HG03097 (cell line): ENCODE measurements at regions not wholly inside any gene's neighbourhood (a gene's known extent, or its start where the extent isn't known, plus 50 kb on each side); places are given as distances from the start of the nearest gene placed in this dataset.

Experiments
- ATAC-seq: cut with Tn5 transposase; IDR thresholded peaks from one replicate; pipeline ENCODE4 v1.9.1; 2021; ENCODE audit not compliant: unreplicated experiment, low FRiP score

DNA sequence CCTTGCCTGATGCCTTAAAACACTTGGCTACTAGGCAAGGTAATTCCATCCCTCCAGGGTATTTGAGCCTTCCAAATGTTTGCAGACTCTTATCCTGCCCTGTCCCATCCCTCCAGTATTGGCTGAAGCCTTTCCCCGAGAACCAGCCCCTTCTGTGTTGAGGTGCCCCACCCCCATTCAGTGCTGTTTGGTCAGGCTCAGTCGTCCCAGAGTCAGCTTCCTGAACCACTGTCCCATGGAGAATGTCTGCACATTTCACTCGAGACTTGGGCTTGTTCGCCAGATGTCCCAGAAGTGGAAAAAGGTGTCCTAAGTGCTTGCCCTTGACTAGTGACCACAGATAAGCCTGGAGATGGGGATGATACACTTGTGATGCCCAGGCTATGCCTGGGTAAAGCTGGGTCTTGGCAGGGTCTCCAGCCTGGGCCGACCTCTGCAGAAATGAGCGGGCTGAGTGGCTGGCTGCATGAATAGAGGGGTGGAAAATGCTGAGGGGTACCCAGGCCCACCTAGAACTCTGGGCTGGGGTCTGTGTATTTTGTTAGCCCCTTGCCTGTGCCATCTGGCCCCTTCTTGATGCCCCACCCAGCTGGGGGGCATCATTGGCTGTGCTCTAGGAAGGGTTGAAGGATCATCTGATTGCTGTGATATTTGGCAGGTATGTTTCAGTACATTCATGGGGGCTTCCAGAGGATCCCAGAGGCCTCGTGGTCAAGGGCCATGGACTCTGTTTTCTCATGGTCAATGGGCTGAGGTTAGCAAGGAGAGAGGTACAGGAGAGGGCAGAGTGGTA, 178.4 kb downstream of the MACROH2A1 start:
- no peak for ATAC-seq

DNA sequence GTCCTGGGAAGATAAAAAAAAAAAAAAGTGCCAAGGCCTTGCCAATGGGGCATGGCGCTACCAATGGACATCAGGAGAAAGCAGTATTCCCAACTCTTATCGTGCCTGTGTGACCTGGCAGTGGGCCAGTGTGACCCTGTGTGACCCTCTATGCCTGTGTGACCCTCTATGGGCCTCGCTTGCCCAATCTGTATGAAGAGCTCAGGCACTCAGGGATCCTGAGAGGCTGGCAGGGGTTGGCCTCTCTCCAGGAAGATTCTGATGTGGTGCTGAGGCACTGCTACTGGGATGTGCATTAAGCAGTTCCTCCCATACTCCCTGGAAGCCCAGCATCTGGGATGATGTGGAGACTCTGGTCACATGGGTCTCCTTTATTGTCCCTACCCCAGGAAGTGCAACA, 179.2 kb downstream of the MACROH2A1 start:
- ATAC-seq, result no peak

DNA sequence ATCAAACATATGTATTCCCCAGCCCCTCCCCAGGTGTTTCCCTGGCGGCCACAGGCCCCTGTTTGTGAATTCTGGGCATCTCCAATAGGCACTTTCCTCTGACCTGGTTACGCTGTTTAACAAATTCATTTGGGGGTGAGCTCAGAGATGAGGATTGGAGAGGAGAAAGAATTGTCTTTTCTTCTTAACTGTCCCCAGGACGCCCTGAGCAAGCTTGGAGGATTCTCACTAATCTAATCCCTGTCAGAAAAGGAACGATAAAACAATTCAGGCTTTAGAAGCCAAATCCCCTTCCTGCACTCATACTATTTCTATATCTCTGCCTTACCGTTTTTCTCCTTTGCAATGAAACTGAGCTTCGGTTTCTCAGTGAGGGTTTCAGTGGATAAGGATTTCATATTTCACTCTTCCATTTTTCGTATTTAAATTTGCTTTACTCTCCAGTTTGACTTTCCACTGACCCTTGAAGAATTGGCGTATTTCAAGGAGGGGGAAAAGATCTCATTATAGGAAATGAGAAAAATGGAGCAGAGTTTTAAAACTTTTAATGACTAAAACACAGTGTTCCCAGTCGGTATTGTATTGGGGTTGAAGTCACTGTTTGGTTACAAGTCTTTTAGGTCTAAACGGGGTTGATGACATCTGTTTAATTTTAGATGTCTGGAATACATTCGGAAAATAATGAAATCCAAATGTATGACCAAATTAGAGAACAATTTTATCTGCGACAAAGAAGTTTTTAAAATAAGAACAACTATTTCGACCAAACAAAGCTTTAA, 180.1 kb downstream of the MACROH2A1 start:
- no peak for ATAC-seq

DNA sequence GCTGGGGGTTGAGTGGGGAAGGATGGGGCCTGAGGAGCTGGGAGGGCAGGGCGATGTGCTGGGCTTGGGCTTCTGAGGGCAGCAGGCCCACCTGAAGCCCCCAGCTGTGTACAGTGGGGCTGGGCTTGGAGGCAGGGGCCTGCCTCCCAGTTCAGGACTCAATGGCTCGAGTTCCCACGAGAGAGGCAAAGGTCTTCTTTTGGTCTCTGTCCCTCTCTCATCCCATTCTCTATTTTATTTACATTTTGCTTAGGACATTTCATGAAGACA, 180.6 kb downstream of the MACROH2A1 start:
- no peak for ATAC-seq

DNA sequence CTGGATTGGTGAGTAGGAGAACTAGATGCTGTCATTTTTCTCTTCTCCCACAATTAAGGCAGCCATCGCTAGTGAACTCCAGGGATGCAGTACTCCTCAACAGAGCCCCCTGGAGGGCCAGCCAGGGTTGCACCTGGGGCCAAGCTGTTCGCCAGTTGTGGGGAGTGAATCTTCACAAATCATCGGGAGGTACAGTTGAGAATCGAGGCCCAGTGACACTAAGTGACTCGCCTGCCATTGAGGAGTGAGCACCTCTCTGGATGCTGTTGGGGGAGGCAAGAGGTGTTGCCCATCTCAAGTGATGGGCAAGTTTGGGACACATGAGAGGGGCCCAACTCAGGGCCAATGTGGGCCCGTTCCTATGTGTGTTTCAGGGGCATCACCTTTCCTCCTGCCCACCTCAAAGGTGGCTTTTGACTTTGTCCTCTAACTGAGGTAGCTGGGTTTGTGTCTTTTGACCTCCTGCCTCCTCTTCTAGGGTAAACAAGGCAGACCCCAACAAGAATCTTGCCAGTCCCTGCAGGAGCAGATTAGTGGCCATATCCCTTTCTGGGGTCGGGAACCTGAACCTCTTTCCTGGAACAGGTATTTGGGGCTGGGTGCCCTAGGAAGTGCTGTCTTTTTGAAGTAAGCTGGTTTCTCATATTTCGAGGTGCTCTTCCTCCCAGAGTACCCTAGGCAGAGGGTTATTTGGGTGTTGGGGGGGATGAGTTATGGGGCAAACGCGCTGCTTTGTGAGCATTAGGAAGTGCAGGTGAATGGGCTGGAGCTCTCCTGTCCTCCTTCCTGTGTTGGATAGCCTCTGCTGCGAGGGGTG, 181.2 kb downstream of the MACROH2A1 start:
- no peak for ATAC-seq

DNA sequence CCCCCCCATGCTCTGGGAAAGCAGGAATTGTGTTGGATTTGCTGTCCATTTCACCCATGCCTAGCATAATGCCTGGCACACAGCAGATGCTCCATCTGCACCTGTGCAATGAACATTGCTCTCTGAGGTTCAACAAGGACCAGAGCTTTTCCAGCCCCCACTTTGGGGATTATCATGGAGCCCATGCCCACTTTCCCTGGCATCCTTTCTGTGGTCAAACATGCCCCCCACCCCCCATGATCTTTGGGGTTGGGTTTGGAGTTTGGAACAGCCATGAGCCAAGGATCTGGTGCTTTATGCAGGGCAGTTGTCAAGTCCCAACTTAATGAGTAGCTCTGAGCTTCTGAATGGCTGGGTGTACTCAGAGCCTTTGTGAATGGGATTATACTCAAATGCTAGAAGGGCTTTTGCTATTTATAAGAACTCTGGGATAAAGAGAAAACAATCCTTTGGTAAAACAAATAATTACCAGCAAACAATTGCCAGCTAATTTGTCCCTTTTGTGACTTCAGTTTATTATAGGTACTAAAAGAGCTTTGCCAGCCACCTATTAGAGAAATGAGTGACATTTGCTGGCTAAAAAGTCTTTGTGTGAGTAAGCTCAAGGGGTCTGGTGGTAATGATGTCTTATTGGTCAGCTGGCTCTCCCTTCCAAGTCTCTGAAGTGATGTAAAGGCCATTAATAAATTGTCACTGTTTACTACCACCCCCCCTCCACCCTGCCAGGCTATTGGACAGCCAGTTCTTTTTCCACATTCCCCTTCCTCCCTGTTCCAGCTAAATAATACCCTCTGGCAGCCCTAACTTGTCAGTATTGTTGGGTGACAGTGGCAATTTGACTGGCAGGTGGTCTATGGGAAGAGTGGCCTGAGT, 182.3 kb downstream of the MACROH2A1 start:
- no peak for ATAC-seq

DNA sequence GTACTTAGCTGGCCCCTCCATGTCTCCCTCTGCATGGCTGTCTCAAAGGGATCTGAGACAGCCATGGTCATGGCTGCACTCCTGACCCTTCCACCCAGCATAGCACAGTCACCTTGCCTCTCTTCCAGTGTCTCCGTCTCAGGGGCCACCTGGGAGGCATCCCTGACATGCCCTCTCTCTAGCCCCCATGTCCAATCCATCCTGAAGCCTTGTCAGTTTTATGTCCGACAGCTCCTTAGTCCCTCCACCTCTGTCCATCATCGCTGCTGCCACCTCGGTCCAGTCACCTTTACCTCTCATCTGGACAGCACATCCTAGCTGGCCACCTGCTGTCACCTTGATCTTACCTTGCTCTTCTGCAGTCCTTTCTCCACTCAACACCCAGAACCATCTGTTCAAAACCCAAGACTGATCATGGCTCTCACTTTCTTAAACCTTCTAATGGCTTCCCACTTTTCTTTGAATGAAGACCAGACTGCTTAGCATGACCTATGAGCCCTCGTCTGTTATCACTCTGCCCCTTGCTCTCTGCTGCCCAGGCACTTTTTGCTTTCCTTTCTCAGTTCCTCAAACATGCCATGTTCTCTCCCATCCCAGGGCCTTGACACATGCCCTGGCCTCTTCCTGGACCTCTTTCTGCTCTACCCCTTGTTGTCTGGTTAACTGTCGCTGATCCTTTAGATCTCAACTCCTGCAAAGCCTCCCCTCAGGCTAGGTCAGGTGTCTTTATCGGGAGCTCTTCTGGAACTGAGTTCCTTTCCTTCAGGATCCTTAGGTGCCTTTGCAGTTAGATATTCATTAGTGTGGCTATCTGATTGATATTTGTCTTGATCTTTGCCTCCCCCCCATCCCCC, 181.8 kb upstream of the PITX1 start:
- ATAC-seq, result no peak

DNA sequence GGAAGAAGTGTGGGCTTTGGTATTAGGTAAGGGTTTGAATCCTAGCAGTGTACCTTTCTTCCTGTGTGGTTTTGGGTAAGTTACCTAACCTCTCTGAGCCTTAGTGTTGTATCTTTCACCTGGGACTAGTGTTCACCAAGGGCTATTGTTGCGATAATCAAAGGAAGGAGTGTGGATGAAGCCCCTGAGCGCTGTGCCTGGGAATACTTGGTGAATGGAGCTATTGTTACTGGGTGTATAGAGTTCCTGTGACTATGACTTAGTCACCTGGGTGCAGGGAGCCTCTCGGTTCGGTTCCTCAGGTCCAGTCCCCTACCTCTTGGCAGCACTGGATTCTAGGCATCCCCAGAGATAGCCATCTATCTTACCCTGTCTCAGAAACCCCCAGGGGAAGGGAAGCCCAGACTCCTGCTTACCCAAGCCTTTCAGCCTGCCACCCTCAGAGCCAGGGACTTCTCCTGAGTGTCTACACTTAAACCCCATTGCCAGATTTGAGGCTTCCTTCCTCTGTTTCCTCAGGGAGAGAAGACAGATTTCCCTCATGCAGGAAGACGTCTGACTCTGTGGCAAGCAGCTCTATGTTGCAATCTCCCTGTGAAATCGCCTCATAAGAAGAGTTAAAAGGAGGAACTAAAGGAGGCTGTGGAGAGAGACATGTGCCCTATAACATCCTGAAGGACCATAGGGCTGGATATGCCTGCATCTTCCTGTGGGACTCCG, 181.0 kb upstream of the PITX1 start:
- ATAC-seq, result no peak

DNA sequence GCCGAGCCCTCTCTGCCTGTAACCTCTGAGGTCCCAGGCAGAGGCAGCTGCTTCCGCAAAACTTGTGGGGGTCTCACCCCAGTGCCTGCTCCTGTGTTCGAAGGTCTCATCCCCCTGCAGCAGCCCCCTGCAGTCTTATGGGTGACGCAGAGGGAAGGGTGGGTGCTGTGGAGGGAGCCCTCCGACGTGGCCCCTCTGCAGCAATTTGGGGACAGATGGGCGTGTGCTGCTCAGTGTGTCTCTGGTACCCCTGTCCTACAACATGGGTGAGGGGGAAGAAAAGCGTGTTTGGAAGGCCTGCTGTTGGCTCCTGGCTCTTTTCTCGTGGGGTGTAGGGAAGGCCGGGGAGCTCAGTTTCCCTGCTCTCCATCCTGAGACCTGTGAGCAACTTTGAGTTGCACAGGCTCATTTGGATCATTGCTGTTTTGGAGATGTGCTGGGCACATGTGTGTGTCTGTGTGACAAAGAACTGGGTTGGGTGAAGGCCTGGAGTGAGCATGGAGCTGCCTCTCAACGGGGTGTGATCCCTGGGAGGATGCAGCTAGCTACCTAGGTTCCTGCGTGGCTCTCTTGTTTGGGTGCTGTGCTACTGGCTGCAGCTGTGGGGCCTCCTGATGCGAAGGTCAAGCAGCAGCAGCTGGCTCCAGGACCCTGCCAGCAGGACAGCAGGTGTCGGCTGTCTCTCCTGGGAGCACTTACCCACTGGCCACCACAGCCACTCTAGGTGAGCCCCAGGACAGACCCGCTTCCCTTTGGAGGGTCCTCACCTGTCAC, 179.6 kb upstream of the PITX1 start:
- no peak for ATAC-seq

DNA sequence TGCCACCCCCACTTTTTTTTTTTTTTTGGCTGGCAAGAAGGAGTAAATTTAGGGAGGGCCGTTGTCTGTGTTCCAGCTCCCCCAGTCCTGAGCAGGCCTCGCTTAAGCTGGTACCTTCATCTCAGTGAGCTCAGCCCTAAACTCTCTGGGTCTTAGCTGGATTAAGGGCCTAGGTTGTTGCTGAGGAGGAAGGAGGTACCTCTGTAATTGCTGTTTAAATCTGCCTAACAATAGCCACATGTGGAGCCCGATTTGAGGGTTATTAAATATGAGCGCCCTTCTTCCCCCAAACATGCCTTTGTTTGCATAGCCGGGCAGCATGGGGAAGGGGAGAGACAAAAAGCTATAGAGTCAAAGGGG, 179.0 kb upstream of the PITX1 start:
- no peak for ATAC-seq

DNA sequence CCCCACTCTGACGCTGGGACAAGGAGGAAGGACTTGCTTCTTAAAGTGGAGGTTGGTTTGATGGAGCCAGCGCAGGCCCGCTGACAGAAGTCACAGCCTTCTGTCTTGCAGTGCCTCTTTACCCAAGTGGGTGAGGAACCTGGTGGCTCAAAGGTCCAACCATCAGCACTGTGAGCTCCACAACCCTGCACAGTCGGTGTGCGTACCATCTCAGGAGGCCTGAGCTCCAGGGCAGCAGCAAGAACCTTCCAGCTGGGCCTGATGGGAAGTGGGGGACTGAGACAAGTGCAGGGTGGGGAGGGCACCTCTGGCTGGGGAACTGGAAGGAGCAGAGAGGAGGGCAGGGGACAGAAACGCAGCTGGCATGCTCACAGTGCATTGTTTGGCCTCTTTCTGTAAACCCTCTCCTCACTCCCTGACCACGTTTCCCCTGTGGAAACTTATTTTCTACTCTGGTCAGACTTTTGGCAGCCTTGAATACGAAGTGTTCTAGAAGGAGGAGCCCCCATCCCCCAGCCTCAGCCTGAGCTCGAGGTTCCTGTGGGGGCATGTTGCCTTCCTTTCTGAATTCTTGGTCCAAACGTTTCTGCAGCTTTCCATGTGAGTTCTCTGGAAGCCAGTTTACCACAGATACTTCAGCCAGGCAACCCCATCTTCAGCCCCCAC, 178.5 kb upstream of the PITX1 start:
- ATAC-seq, result no peak

DNA sequence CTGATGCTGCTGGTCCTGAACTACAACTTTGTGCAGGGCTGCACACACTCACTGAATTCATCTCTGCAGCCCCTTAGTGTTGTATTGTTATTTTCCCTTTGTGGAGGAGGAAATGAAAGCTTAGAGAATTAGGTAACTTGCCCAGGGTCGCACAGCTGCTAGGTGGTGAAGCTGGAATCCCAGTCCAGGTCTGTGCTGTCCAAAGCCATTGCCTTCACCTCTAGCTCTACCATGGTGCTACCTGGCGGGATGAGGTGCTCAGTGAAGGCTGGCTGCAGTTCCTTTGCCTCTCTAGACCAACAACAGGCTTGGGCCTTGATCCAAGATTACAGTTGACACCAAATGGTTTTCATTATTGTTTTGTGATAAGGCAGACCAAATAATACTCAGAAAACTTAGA, 177.8 kb upstream of the PITX1 start:
- no peak for ATAC-seq

DNA sequence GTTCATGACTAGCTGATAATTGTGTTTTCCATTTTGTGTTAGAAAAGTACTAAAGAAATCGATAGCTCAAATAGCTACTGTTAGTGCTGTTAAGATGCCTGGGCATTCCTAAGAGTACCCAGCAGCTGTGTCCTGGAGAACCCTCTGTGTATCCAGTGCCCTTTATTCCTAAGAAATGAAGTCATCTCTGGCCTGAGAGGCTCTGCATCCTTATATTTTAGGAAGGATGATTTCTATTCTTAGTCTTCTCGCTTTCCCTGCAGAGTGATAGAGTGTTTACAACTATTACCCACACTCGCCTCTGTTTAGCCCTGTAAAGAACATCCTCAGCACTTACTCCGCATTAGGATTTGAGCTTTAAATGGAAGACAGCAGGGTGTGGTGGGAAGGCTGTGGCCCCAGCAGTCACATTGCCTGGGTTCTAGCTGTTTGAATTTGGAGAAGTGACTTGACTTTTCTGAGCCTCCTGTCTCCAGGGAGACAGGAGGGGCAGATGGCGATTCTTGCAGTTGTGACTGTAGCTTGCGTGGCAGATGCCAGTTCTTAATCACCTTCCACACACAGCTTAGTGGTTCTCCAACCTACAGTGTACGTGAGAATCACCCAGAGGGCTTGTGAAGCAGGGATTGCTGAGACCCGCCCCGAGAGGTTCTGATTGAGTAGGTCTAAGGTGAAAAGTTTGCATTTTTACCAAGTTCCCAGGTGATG, 177.2 kb upstream of the PITX1 start:
- ATAC-seq, result no peak

DNA sequence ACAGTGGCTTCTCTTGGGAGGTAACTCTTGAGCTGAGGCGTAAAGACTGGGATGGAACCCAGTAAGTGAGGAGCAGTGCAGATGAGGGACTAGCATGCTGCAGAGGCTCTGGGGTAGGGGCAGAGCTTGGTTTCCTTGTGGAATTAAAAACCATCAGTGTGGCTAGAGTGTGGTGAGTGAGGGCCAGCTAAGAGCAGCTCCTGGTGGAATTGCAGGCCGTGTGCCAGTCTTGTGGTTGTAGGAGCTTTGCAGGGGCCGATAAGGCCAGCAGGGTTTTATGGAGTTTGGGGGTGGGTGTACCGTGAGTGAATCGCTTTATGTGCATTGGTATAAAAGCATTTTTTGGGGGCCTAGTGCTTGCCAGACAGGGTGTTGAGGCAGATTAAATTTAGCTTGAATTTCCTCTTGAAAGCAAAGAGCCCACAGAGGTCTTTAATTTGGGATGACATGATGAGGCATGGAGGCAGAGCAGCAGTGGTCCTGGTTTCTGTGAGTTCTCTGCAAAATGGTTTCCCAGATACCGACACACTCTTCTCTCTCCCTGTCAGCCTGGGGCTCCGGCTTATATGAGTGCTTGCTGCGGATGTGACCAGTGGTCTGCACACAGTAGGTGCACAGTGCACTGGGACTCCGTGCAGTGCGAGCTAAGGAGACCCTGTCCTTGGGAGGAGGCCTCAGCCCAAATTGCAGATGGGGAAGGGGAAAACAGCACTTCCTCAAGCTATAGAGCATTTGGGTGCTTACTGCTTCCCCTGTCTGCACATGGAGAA, 176.4 kb upstream of the PITX1 start:
- no peak for ATAC-seq

DNA sequence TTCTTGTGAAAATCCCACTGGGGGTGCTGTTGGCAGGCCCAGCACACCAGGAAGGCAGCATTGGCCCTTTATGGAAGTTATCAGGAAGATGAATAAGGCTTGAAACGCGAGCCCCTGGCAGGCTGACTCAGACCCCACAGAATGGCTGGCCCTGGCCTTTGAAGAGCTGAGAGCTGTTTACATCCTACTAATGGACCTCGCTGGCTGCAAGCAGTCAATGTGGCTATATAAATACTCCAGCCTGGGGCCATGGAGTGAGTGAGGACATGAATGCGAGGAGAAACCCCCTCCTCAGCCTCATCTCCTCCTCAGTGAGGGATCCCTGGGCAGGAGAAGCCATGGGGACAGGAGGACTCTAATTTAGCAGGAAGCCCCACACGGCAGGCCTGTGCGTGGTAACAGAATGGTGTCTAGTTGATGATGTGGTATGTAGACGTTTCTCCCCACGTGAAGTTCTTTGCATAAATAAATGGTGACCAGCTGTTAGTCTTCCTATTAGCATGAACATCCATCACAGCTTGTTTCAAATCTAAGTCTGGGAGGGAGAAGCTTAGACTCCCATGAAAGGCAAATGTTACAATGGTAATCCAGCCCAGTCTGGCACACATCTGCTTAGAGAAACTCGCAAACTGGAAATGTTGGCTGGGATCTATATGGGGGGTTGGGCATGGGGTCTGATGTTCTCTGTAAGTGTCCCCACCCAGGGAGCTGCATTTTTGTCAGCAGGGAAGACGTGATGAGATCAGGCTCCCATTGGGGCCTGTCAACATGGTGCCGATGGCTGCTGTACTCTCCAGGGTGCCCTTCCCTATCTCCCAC, 175.1 kb upstream of the PITX1 start:
- no peak for ATAC-seq

DNA sequence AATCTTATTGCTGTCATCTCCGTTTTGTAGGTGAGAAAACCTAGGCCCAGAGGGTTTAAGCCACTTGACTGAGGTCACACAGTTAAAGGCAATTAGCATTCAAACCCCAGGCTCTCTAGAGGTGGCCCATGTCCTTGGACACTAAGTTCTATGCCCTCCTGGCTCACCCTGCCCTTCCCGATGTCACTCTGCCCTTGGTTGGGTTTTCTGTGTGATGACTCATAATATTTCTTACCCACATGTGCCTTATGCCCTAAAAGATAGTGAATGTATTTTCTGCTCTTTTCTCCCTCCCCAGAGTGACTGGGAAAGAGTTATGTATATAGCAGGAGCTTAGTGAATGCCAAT, 174.5 kb upstream of the PITX1 start:
- no peak for ATAC-seq
